H1 (cell line): ENCODE measurements at regions not wholly inside any gene's neighbourhood (a gene's known extent, or its start where the extent isn't known, plus 50 kb on each side); places are given as distances from the start of the nearest gene placed in this dataset.

ENCODE experiments used
- CTCF ChIA-PET: fragments of 300-600 bp; sonication (Branson Sonifier 250); formaldehyde crosslinking; loops from one replicate; lab custom pipeline; 2021; ENCODE audit not compliant: partially characterized antibody; lab: Charles Lee
- POLR2A ChIA-PET: fragments of 300-600 bp; sonication (Branson Sonifier 250); formaldehyde crosslinking; loops from one replicate; lab custom pipeline; 2021; ENCODE audit warnings: inconsistent platforms; ENCODE audit not compliant: partially characterized antibody; lab: Charles Lee
- DNase-seq, 2 experiments: peaks; one replicate each; pipeline versions ENCODE4 v3.0.0 to v3.0.0-alpha.2; 2010 to 2022; ENCODE audit warnings: low spot score in 2 of 2, low read depth in 1 of 2, mixed read lengths in 1 of 2
- FAIRE-seq: peaks from 2 replicates; lab custom pipeline; 2011; peaks lifted over from hg19 to GRCh38; lab: Jason Lieb, UNC
- H2AFZ ChIP-seq: 2 replicates; pipeline ENCODE4 v1.8.1; 2012; ENCODE audit warnings: low read length, inconsistent platforms
- H2AK5ac ChIP-seq: 2 replicates; pipeline ENCODE4 v1.6.1; 2013; ENCODE audit warnings: low read depth, low read length
- H2BK120ac ChIP-seq: replicated peaks from 2 replicates; pipeline ENCODE3; 2013; ENCODE audit warnings: low read depth, low read length, inconsistent platforms
- H2BK12ac ChIP-seq: 2 replicates; pipeline ENCODE4 v1.6.1; 2013; ENCODE audit warnings: low read depth, low read length
- H2BK15ac ChIP-seq: 2 replicates; pipeline ENCODE4 v1.6.1; 2013; ENCODE audit warnings: low read length
- H2BK20ac ChIP-seq: 2 replicates; pipeline ENCODE4 v1.6.1; 2013; ENCODE audit warnings: low read length
- H2BK5ac ChIP-seq: 2 replicates; pipeline ENCODE4 v1.6.1; 2013; ENCODE audit warnings: low read depth, low read length
- H3K14ac ChIP-seq: 2 replicates; pipeline ENCODE4 v1.6.1; 2013; ENCODE audit warnings: inconsistent platforms; ENCODE audit not compliant: insufficient read length
- H3K18ac ChIP-seq: 2 replicates; pipeline ENCODE4 v1.6.1; 2013; ENCODE audit warnings: low read length; ENCODE audit errors: extremely low read depth
- H3K23ac ChIP-seq: 2 replicates; pipeline ENCODE4 v1.6.1; 2013; ENCODE audit warnings: inconsistent platforms; ENCODE audit not compliant: insufficient read length
- H3K23me2 ChIP-seq: 2 replicates; pipeline ENCODE4 v1.6.1; 2013; ENCODE audit warnings: low read depth, low read length
- H3K27ac ChIP-seq: 2 replicates; pipeline ENCODE4 v1.6.1; 2011; ENCODE audit warnings: low read depth, low read length, inconsistent platforms
- H3K27me3 ChIP-seq, 4 experiments: replicated peaks in 1 of 4; 1 replicate in 1 of 4; 2 replicates in 3 of 4; pipeline versions ENCODE4 v1.6.1 to v1.8.1; 2011 to 2013; ENCODE audit warnings: low read length in 3 of 4, mild to moderate bottlenecking in 3 of 4, inconsistent platforms in 2 of 4, mixed read lengths in 2 of 4, moderate library complexity in 1 of 4; ENCODE audit not compliant: control insufficient read depth in 3 of 4, insufficient read depth in 3 of 4; ENCODE audit errors: extremely low read depth in 1 of 4
- H3K36me3 ChIP-seq, 4 experiments: 2 replicates each; pipeline versions ENCODE4 v1.6.1 to v1.8.1; 2011 to 2013; ENCODE audit warnings: mild to moderate bottlenecking in 4 of 4, low read length in 3 of 4, moderate library complexity in 2 of 4, control low read depth in 1 of 4, inconsistent platforms in 1 of 4; ENCODE audit not compliant: insufficient read depth in 4 of 4, control insufficient read depth in 2 of 4
- H3K4ac ChIP-seq: replicated peaks from 2 replicates; pipeline ENCODE3; 2013; ENCODE audit warnings: low read length, low read depth, mixed read lengths, inconsistent platforms; ENCODE audit not compliant: insufficient read length
- H3K4me1 ChIP-seq, 4 experiments: replicated peaks in 1 of 4; 1 replicate in 1 of 4; 2 replicates in 3 of 4; pipeline versions ENCODE4 v1.6.1 to v1.8.1; 2011 to 2013; ENCODE audit warnings: low read length in 3 of 4, inconsistent platforms in 2 of 4, mixed read lengths in 1 of 4; ENCODE audit not compliant: insufficient read depth in 4 of 4, control insufficient read depth in 3 of 4
- H3K4me2 ChIP-seq, 2 experiments: 2 replicates each; pipeline versions ENCODE4 v1.6.1 to v1.8.1; 2011 to 2013; ENCODE audit warnings: low read depth in 2 of 2, low read length in 2 of 2, control low read depth in 1 of 2, inconsistent platforms in 1 of 2, mild to moderate bottlenecking in 1 of 2; ENCODE audit not compliant: insufficient read depth in 1 of 2
- H3K4me3 ChIP-seq, 4 experiments: fragments of 200-600, 300-600 bp in 1 of 4; sonication (generic), shearing (Covaris generic), sonication (Bioruptor Twin) in 1 of 4; 2 replicates each; pipeline versions ENCODE4 v1.5.1 to v1.8.1; 2011 to 2016; ENCODE audit warnings: low read length in 4 of 4, low read depth in 3 of 4, control low read depth in 2 of 4, inconsistent platforms in 2 of 4, mild to moderate bottlenecking in 2 of 4, mixed read lengths in 1 of 4, moderate library complexity in 1 of 4; ENCODE audit not compliant: insufficient read depth in 2 of 4; ENCODE audit errors: extremely low read depth in 1 of 4
- H3K56ac ChIP-seq: replicated peaks from 2 replicates; pipeline ENCODE3; 2013; ENCODE audit warnings: low read depth, mild to moderate bottlenecking, mixed read lengths, low read length, inconsistent platforms; ENCODE audit not compliant: insufficient read length
- H3K79me1 ChIP-seq: 2 replicates; pipeline ENCODE4 v1.6.1; 2013; ENCODE audit warnings: low read depth, low read length, control low read depth
- H3K79me2 ChIP-seq, 2 experiments: 2 replicates each; pipeline versions ENCODE4 v1.6.1 to v1.8.1; 2012 to 2013; ENCODE audit warnings: low read length in 2 of 2, mild to moderate bottlenecking in 2 of 2, inconsistent platforms in 1 of 2; ENCODE audit not compliant: insufficient read depth in 2 of 2, control insufficient read depth in 1 of 2
- H3K9ac ChIP-seq, 4 experiments: replicated peaks in 1 of 4; 1 replicate in 1 of 4; 2 replicates in 3 of 4; pipeline versions ENCODE4 v1.6.1 to v1.8.1; 2011 to 2013; ENCODE audit warnings: low read depth in 3 of 4, low read length in 3 of 4, control low read depth in 2 of 4, mild to moderate bottlenecking in 2 of 4, moderate library complexity in 2 of 4, inconsistent platforms in 1 of 4; ENCODE audit errors: extremely low read depth in 1 of 4
- H3K9me3 ChIP-seq, 2 experiments: 2 replicates each; pipeline versions ENCODE4 v1.6.1 to v1.8.1; 2012 to 2013; ENCODE audit warnings: mild to moderate bottlenecking in 2 of 2, moderate library complexity in 2 of 2, control low read depth in 1 of 2, inconsistent platforms in 1 of 2, low read depth in 1 of 2, low read length in 1 of 2, mixed read lengths in 1 of 2; ENCODE audit not compliant: insufficient read depth in 2 of 2
- H4K20me1 ChIP-seq, 2 experiments: replicated peaks in 1 of 2; 2 replicates each; pipeline versions ENCODE3 to v1.8.1; 2011 to 2013; ENCODE audit warnings: inconsistent platforms in 2 of 2, low read length in 2 of 2, mild to moderate bottlenecking in 1 of 2; ENCODE audit not compliant: insufficient read depth in 2 of 2, control insufficient read depth in 1 of 2
- H4K5ac ChIP-seq: 2 replicates; pipeline ENCODE4 v1.6.1; 2013; ENCODE audit warnings: low read length, low read depth, mixed read lengths, inconsistent platforms; ENCODE audit not compliant: insufficient read length
- H4K8ac ChIP-seq: 2 replicates; pipeline ENCODE4 v1.8.0; 2013; ENCODE audit warnings: mild to moderate bottlenecking, moderate library complexity, low read length, inconsistent platforms; ENCODE audit not compliant: insufficient read depth; ENCODE audit errors: extremely low read depth
- H4K91ac ChIP-seq: replicated peaks from 2 replicates; pipeline ENCODE3; 2013; ENCODE audit warnings: low read length, mixed read lengths, inconsistent platforms; ENCODE audit not compliant: insufficient read length
- PHF8 ChIP-seq: fragments of 200-600 bp; sonication (generic); conservative IDR thresholded peaks from 2 replicates; pipeline ENCODE4 v1.7.1; 2012; ENCODE audit warnings: low read depth, mild to moderate bottlenecking, inconsistent platforms, low read length, moderate library complexity
- TEAD4 ChIP-seq: IDR thresholded peaks from 2 replicates; pipeline ENCODE4 v1.6.1; 2012; ENCODE audit warnings: low read depth, low read length, inconsistent platforms, mixed read lengths
- WGBS, 2 experiments: shearing (Covaris generic) in 1 of 2; methylation state at CpG; one replicate each; pipeline versions ENCODE4 v1.1.6 to v1.1.7; 2013 to 2015; ENCODE audit warnings: low lambda C conversion rate in 2 of 2, mixed read lengths in 2 of 2, inconsistent platforms in 1 of 2, low coverage in 1 of 2, missing lambda C conversion rate in 1 of 2; ENCODE audit not compliant: insufficient replicate concordance in 2 of 2, insufficient coverage in 1 of 2, insufficient read length in 1 of 2; ENCODE audit errors: extremely low coverage in 1 of 2, missing lambda C conversion rate in 1 of 2; 5-methylcytosine and 5-hydroxymethylcytosine counted together

DNA sequence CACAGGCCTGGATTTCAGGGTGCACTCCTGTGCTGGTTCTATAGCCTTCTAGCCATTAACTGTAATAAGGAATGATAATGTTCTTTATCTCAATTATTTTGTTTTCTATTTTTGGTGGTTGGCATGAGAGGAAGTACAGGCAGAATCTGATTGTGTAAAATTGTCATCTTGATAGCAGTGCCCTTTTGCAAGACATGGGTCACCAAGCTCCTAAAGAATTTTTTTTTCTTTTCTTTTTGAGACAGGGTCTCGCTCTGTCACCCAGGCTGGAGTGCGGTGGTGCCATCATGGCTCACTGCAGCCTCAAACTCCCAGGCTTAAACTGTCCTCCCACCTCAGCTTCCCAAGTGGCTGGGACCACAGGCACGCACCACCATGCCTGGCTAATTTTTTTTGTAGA, 206.7 kb upstream of the JARID2 start:
- POLR2A ChIA-PET: interaction anchor here (0.9 to 1.5 kb wide), 7 partner anchors 19 to 208 kb away, joined by 3 to 5 read pairs (median 3); partner anchors contain the start of gene JARID2
- H3K56ac ChIP-seq: no peak overlapping the region
- H2BK15ac ChIP-seq: no peak overlapping the region
- FAIRE-seq (no peak), DNase-seq (no peak)
- H2AK5ac ChIP-seq: peak overlapping the region; percentile 41; the same call in 1 of the 2 replicates
- no peaks in the 10 kb centered on the region for H3K9me3 ChIP-seq
- WGBS, 2 experiments: 83% methylated on average over 3 of the region's 3 CpGs; no CpG with 5 or more reads in 1 of the 2 experiments
- H3K9ac ChIP-seq: no peak overlapping the region
- no peaks in the 10 kb centered on the region for H3K27me3 ChIP-seq
- H3K79me2 ChIP-seq: peaks cover 0 to 4% of the 10 kb centered on the region in 2 experiments; a peak in 1 of 4 replicates
- no peaks in the 10 kb centered on the region for H3K36me3 ChIP-seq
- H2BK12ac ChIP-seq: peak overlapping the region; percentile 86; the same call in 1 of the 2 replicates
- peak overlapping the region; percentile 85; the same call in 1 of the 2 replicates for H2BK5ac ChIP-seq
- peak overlapping the region; percentile 52; the same call in 1 of the 2 replicates for H2BK20ac ChIP-seq
- H3K23me2 ChIP-seq: no peaks in the 10 kb centered on the region
- H4K20me1 ChIP-seq: no peaks in the 10 kb centered on the region
- no peak for TF ChIP-seq PHF8
- TF ChIP-seq TEAD4: no peak
- peak overlapping the region; percentile 62 for H3K18ac ChIP-seq
- no peak overlapping the region for H2AFZ ChIP-seq
- peak overlapping the region; percentile 82 for H2BK120ac ChIP-seq
- H4K91ac ChIP-seq: peak overlapping the region; percentile 86
- no peak overlapping the region for H4K8ac ChIP-seq
- H3K14ac ChIP-seq: no peak overlapping the region
- H3K4me1 ChIP-seq: peaks cover 0 to 13% (median 10%) of the 10 kb centered on the region in 4 experiments; a peak in 5 of 7 replicates
- CTCF ChIA-PET: interaction anchor here (1.0 to 2.1 kb wide), 4 partner anchors 9 to 43 kb away, joined by 3 to 9 read pairs (median 4); no protein-coding TSS in a partner anchor
- no peak overlapping the region for H3K23ac ChIP-seq
- H3K4me3 ChIP-seq: no peak overlapping the region
- no peak overlapping the region for H3K4me2 ChIP-seq
- H3K4ac ChIP-seq: no peak overlapping the region
- no peaks in the 10 kb centered on the region for H3K79me1 ChIP-seq
- H3K27ac ChIP-seq: peak overlapping the region; percentile 40; the same call in 1 of the 2 replicates
- H4K5ac ChIP-seq: peak overlapping the region; percentile 94
